ENCODE measurements at regions not wholly inside any gene's neighbourhood (a gene's known extent, or its start where the extent isn't known, plus 50 kb on each side); places are given as distances from the start of the nearest gene placed in this dataset.
"Not testable (repeated sequence)": the region's sequence is repeated elsewhere in the genome, so short reads cannot be mapped to it uniquely, and the experiment has no call there.

GRCh38 chr3:26452363-26452762 is 170.2 kb upstream of the LRRC3B start:
- Histone ChIP-seq H3K27ac (ENCODE audit: low read depth in 1 of 2, low read length in 1 of 2) (no peak overlapping the region), H3K36me3 (ENCODE audit: control insufficient read depth in 2 of 2, insufficient read depth in 2 of 2, low read length in 1 of 2) (no peaks in the 10 kb centered on the region), H3K4me3 (ENCODE audit: low read length in 2 of 2) (no peak overlapping the region), H3K4me1 (ENCODE audit: control insufficient read depth in 2 of 2, insufficient read depth in 2 of 2, low read length in 2 of 2) (no peaks in the 10 kb centered on the region), H3K27me3 (ENCODE audit: control insufficient read depth in 2 of 2, insufficient read depth in 1 of 2, low read length in 1 of 2) (no peaks in the 10 kb centered on the region), H3K9me3 (ENCODE audit: control insufficient read depth in 2 of 2, insufficient read depth in 1 of 2, low read length in 1 of 2) (no peaks in the 10 kb centered on the region)
- DNase-seq (ENCODE audit: low read depth in 6 of 9, low spot score in 9 of 9) = no peak
- WGBS = 92% methylated on average over 2 of the region's 2 CpGs

- no peaks in the 10 kb centered on the region for H3K36me3 ChIP-seq (ENCODE audit: control insufficient read depth in 2 of 2, insufficient read depth in 2 of 2, low read length in 1 of 2)
- no peaks in the 10 kb centered on the region for H3K27me3 ChIP-seq (ENCODE audit: control insufficient read depth in 2 of 2, insufficient read depth in 1 of 2, low read length in 1 of 2)
- no peak for DNase-seq (ENCODE audit: low read depth in 6 of 9, low spot score in 9 of 9)
- H3K4me1 ChIP-seq (ENCODE audit: control insufficient read depth in 2 of 2, insufficient read depth in 2 of 2, low read length in 2 of 2) = no peaks in the 10 kb centered on the region
- WGBS = 8% methylated on average over 3 of the region's 3 CpGs
- H3K27ac ChIP-seq (ENCODE audit: low read depth in 1 of 2, low read length in 1 of 2) = no peak overlapping the region
- peaks cover 0 to 2% of the 10 kb centered on the region in 2 donors for H3K9me3 ChIP-seq (ENCODE audit: control insufficient read depth in 2 of 2, insufficient read depth in 1 of 2, low read length in 1 of 2)
- no peak overlapping the region for H3K4me3 ChIP-seq (ENCODE audit: low read length in 2 of 2)
Observed at GRCh38 chr3:26460985-26461384, 161.6 kb upstream of the LRRC3B start.

DNA sequence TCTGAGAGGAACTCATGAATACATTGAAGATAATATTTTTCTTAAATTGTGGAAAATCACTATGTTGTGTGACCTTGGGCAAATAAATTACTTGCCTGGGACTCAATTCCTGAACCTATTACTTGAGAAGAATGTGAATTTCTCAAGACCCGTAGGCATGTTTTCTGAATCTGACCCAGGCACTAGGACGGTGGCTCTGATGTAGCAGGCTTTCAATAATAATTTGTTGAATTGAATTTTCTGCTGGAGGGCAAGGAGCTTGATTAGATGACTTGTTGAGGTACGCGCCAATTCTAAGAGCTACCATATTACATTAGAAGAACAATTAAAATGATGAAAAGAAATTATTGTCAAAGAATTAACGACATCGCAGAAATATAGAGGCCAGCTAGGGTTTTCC is 150.2 kb upstream of the LRRC3B start:
- no peak overlapping the region for H3K4me3 ChIP-seq (ENCODE audit: low read length in 2 of 2)
- DNase-seq (ENCODE audit: low read depth in 6 of 9, low spot score in 9 of 9) = no peak
- WGBS = 98% methylated on average over 6 of the region's 6 CpGs

DNA sequence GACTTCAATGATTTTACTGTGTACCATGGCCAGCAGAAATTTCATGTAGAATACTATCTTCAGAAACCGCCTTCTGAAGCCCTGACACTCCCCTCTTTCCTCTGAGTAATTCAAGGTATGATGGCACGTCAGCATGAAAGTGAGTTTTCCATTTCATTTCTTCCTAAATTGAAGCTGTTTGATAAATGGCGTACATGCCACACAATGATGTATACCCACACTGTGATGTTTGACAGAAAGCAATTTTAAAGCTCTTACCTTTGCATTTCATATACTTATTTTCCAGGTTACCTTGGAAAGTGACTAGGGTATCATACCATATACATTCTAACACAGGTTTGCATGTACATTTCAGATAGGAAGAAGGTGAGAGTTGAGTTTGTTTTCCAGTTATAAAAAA is 147.9 kb upstream of the LRRC3B start:
- Histone ChIP-seq H3K27me3 (ENCODE audit: control insufficient read depth in 2 of 2, insufficient read depth in 1 of 2, low read length in 1 of 2) (no peaks in the 10 kb centered on the region), H3K27ac (ENCODE audit: low read depth in 1 of 2, low read length in 1 of 2) (no peak overlapping the region), H3K9me3 (ENCODE audit: control insufficient read depth in 2 of 2, insufficient read depth in 1 of 2, low read length in 1 of 2) (no peaks in the 10 kb centered on the region), H3K4me3 (ENCODE audit: low read length in 2 of 2) (no peak overlapping the region), H3K36me3 (ENCODE audit: control insufficient read depth in 2 of 2, insufficient read depth in 2 of 2, low read length in 1 of 2) (no peaks in the 10 kb centered on the region), H3K4me1 (ENCODE audit: control insufficient read depth in 2 of 2, insufficient read depth in 2 of 2, low read length in 2 of 2) (no peaks in the 10 kb centered on the region)
- DNase-seq (ENCODE audit: low read depth in 6 of 9, low spot score in 9 of 9) = no peak
- WGBS = 92% methylated on average over 3 of the region's 3 CpGs

More for the DNA sequence above, 150.2 kb upstream of the LRRC3B start:
- Histone ChIP-seq H3K27me3 (ENCODE audit: control insufficient read depth in 2 of 2, insufficient read depth in 1 of 2, low read length in 1 of 2) (no peaks in the 10 kb centered on the region), H3K27ac (ENCODE audit: low read depth in 1 of 2, low read length in 1 of 2) (no peak overlapping the region), H3K4me1 (ENCODE audit: control insufficient read depth in 2 of 2, insufficient read depth in 2 of 2, low read length in 2 of 2) (no peaks in the 10 kb centered on the region), H3K9me3 (ENCODE audit: control insufficient read depth in 2 of 2, insufficient read depth in 1 of 2, low read length in 1 of 2) (no peaks in the 10 kb centered on the region), H3K36me3 (ENCODE audit: control insufficient read depth in 2 of 2, insufficient read depth in 2 of 2, low read length in 1 of 2) (no peaks in the 10 kb centered on the region)

DNA sequence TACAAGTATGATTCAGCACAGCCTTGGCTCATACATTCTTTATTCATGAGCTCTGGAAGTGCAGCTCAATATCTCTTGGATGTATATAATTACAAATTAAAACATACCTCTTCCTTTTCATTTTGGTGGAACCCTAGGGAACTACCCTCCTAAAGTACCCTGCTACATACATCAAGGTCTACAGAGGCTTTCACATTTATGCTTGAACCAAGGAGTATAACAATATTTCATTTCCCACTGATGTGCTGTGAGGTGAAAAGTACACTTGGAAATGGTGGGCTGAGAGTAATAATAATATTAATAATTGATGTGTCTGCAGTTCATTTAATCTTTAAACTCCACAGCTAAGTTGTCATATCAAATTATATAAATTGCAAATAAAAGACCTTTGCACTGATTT is 142.2 kb upstream of the LRRC3B start:
- no peaks in the 10 kb centered on the region for H3K27me3 ChIP-seq (ENCODE audit: control insufficient read depth in 2 of 2, insufficient read depth in 1 of 2, low read length in 1 of 2)
- H3K27ac ChIP-seq (ENCODE audit: low read depth in 1 of 2, low read length in 1 of 2) = no peak overlapping the region
- no peak for DNase-seq (ENCODE audit: low read depth in 6 of 9, low spot score in 9 of 9)

GRCh38 chr3:26484140-26484539 is 138.4 kb upstream of the LRRC3B start:
- H3K9me3 ChIP-seq (ENCODE audit: control insufficient read depth in 2 of 2, insufficient read depth in 1 of 2, low read length in 1 of 2) = no peaks in the 10 kb centered on the region
- DNase-seq (ENCODE audit: low read depth in 6 of 9, low spot score in 9 of 9) = no peak
- H3K4me3 ChIP-seq (ENCODE audit: low read length in 2 of 2) = no peak overlapping the region
- H3K4me1 ChIP-seq (ENCODE audit: control insufficient read depth in 2 of 2, insufficient read depth in 2 of 2, low read length in 2 of 2) = no peaks in the 10 kb centered on the region
- H3K36me3 ChIP-seq (ENCODE audit: control insufficient read depth in 2 of 2, insufficient read depth in 2 of 2, low read length in 1 of 2) = no peaks in the 10 kb centered on the region
- WGBS = 88% methylated on average over 4 of the region's 4 CpGs
- no peak overlapping the region for H3K27ac ChIP-seq (ENCODE audit: low read depth in 1 of 2, low read length in 1 of 2)
- H3K27me3 ChIP-seq (ENCODE audit: control insufficient read depth in 2 of 2, insufficient read depth in 1 of 2, low read length in 1 of 2) = no peaks in the 10 kb centered on the region

More for the DNA sequence above, 142.2 kb upstream of the LRRC3B start:
- Histone ChIP-seq H3K4me1 (ENCODE audit: control insufficient read depth in 2 of 2, insufficient read depth in 2 of 2, low read length in 2 of 2) (no peaks in the 10 kb centered on the region), H3K36me3 (ENCODE audit: control insufficient read depth in 2 of 2, insufficient read depth in 2 of 2, low read length in 1 of 2) (no peaks in the 10 kb centered on the region), H3K9me3 (ENCODE audit: control insufficient read depth in 2 of 2, insufficient read depth in 1 of 2, low read length in 1 of 2) (no peaks in the 10 kb centered on the region), H3K4me3 (ENCODE audit: low read length in 2 of 2) (no peak overlapping the region)

GRCh38 chr3:26498271-26498670 is 124.3 kb upstream of the LRRC3B start:
- Histone ChIP-seq H3K36me3 (ENCODE audit: control insufficient read depth in 2 of 2, insufficient read depth in 2 of 2, low read length in 1 of 2) (no peaks in the 10 kb centered on the region), H3K27ac (ENCODE audit: low read depth in 1 of 2, low read length in 1 of 2) (no peak overlapping the region), H3K27me3 (ENCODE audit: control insufficient read depth in 2 of 2, insufficient read depth in 1 of 2, low read length in 1 of 2) (no peaks in the 10 kb centered on the region), H3K9me3 (ENCODE audit: control insufficient read depth in 2 of 2, insufficient read depth in 1 of 2, low read length in 1 of 2) (no peaks in the 10 kb centered on the region), H3K4me3 (ENCODE audit: low read length in 2 of 2) (no peak overlapping the region), H3K4me1 (ENCODE audit: control insufficient read depth in 2 of 2, insufficient read depth in 2 of 2, low read length in 2 of 2) (no peaks in the 10 kb centered on the region)
- 87% methylated on average over 2 of the region's 2 CpGs for WGBS
- no peak for DNase-seq (ENCODE audit: low read depth in 6 of 9, low spot score in 9 of 9)

DNA sequence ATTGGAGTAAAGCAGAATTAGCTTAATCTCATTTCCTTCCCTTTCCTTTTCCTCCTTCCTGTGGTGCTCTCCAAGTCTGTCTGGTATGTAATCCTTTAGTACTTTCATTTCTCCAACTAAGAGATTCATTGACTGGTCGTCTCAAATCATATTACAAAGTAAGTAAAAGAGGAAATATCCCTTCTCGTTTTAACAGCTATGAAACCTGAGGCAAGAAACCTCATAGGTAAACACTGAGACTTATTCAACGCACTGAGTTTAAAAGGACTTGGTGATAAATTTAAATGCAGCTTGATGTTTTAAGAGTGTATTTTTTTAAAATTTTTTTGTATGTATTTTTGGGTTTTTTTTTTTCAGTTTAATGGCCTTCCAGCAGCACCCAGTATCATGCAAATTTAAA is 117.2 kb upstream of the LRRC3B start:
- Histone ChIP-seq H3K27ac (ENCODE audit: low read depth in 1 of 2, low read length in 1 of 2) (no peak overlapping the region), H3K27me3 (ENCODE audit: control insufficient read depth in 2 of 2, insufficient read depth in 1 of 2, low read length in 1 of 2) (no peaks in the 10 kb centered on the region), H3K4me1 (ENCODE audit: control insufficient read depth in 2 of 2, insufficient read depth in 2 of 2, low read length in 2 of 2) (no peaks in the 10 kb centered on the region), H3K9me3 (ENCODE audit: control insufficient read depth in 2 of 2, insufficient read depth in 1 of 2, low read length in 1 of 2) (no peaks in the 10 kb centered on the region), H3K4me3 (ENCODE audit: low read length in 2 of 2) (no peak overlapping the region), H3K36me3 (ENCODE audit: control insufficient read depth in 2 of 2, insufficient read depth in 2 of 2, low read length in 1 of 2) (no peaks in the 10 kb centered on the region)
- no peak for DNase-seq (ENCODE audit: low read depth in 6 of 9, low spot score in 9 of 9)
- 9% methylated on average over 3 of the region's 3 CpGs for WGBS

- H3K27me3 ChIP-seq (ENCODE audit: control insufficient read depth in 2 of 2, insufficient read depth in 1 of 2, low read length in 1 of 2); H3K4me3 ChIP-seq (ENCODE audit: low read length in 2 of 2); H3K27ac ChIP-seq (ENCODE audit: low read depth in 1 of 2, low read length in 1 of 2); H3K9me3 ChIP-seq (ENCODE audit: control insufficient read depth in 2 of 2, insufficient read depth in 1 of 2, low read length in 1 of 2); H3K36me3 ChIP-seq (ENCODE audit: control insufficient read depth in 2 of 2, insufficient read depth in 2 of 2, low read length in 1 of 2); H3K4me1 ChIP-seq (ENCODE audit: control insufficient read depth in 2 of 2, insufficient read depth in 2 of 2, low read length in 2 of 2); DNase-seq (ENCODE audit: low read depth in 6 of 9, low spot score in 9 of 9): not testable (repeated sequence)
- 93% methylated on average over 5 of the region's 5 CpGs for WGBS
Observed at GRCh38 chr3:26514445-26515029, 108.0 kb upstream of the LRRC3B start.

DNA sequence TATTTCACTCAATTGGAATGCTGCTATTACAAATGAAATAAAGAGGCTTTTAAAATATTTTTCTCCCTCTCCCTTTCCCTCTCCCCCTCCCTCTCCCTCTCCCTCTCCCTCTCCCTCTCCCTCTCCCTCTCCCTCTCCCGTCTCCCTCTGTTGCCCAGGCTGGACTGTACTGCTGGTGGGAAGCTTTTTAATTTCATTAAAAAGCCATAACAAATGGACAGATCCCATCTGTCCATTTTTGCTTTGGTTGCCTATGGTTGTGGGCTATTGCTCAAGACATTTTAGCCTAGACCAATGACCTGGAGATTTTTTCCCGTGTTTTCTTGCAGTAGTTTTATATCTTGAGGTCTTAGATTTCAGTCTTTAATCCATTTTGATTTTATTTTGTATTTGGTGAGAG is 107.2 kb upstream of the LRRC3B start:
- DNase-seq (ENCODE audit: low read depth in 6 of 9, low spot score in 9 of 9) = no peak
- no peaks in the 10 kb centered on the region for H3K4me1 ChIP-seq (ENCODE audit: control insufficient read depth in 2 of 2, insufficient read depth in 2 of 2, low read length in 2 of 2)
- WGBS = 50% methylated on average over 2 of the region's 2 CpGs
- H3K9me3 ChIP-seq (ENCODE audit: control insufficient read depth in 2 of 2, insufficient read depth in 1 of 2, low read length in 1 of 2) = peaks cover 0 to 7% of the 10 kb centered on the region in 2 donors
- H3K36me3 ChIP-seq (ENCODE audit: control insufficient read depth in 2 of 2, insufficient read depth in 2 of 2, low read length in 1 of 2) = no peaks in the 10 kb centered on the region
- H3K27ac ChIP-seq (ENCODE audit: low read depth in 1 of 2, low read length in 1 of 2) = no peak overlapping the region
- no peaks in the 10 kb centered on the region for H3K27me3 ChIP-seq (ENCODE audit: control insufficient read depth in 2 of 2, insufficient read depth in 1 of 2, low read length in 1 of 2)
- no peak overlapping the region for H3K4me3 ChIP-seq (ENCODE audit: low read length in 2 of 2)

Measured in thymus (tissue), 11 donors.